ENCODE measurements at regions not wholly inside any gene's neighbourhood (a gene's known extent, or its start where the extent isn't known, plus 50 kb on each side); places are given as distances from the start of the nearest gene placed in this dataset.
"Not testable (repeated sequence)": the region's sequence is repeated elsewhere in the genome, so short reads cannot be mapped to it uniquely, and the experiment has no call there.

GRCh38 chr21:9812507-9812906, 708.9 kb upstream of the TPTE start:
- not testable (repeated sequence) for TF ChIP-seq CTCF (IDR thresholded peaks at IDR 0.05; ENCODE audit: low read depth, low read length, poor library complexity, severe bottlenecking); EZH2phosphoT487 (IDR thresholded peaks at IDR 0.05; ENCODE audit: borderline replicate concordance, low read length)

Data from DOHH2 (cell line).